H1 (cell line): ENCODE measurements at regions not wholly inside any gene's neighbourhood (a gene's known extent, or its start where the extent isn't known, plus 50 kb on each side); places are given as distances from the start of the nearest gene placed in this dataset.

Experiments
- CTCF ChIA-PET: fragments of 300-600 bp; sonication (Branson Sonifier 250); formaldehyde crosslinking; loops from one replicate; lab custom pipeline; 2021; ENCODE audit not compliant: partially characterized antibody; lab: Charles Lee
- POLR2A ChIA-PET: fragments of 300-600 bp; sonication (Branson Sonifier 250); formaldehyde crosslinking; loops from one replicate; lab custom pipeline; 2021; ENCODE audit warnings: inconsistent platforms; ENCODE audit not compliant: partially characterized antibody; lab: Charles Lee
- DNase-seq, 2 experiments: peaks; one replicate each; pipeline versions ENCODE4 v3.0.0 to v3.0.0-alpha.2; 2010 to 2022; ENCODE audit warnings: low spot score in 2 of 2, low read depth in 1 of 2, mixed read lengths in 1 of 2
- FAIRE-seq: peaks from 2 replicates; lab custom pipeline; 2011; peaks lifted over from hg19 to GRCh38; lab: Jason Lieb, UNC
- H2AFZ ChIP-seq: 2 replicates; pipeline ENCODE4 v1.8.1; 2012; ENCODE audit warnings: low read length, inconsistent platforms
- H2AK5ac ChIP-seq: 2 replicates; pipeline ENCODE4 v1.6.1; 2013; ENCODE audit warnings: low read depth, low read length
- H2BK120ac ChIP-seq: replicated peaks from 2 replicates; pipeline ENCODE3; 2013; ENCODE audit warnings: low read depth, low read length, inconsistent platforms
- H2BK12ac ChIP-seq: 2 replicates; pipeline ENCODE4 v1.6.1; 2013; ENCODE audit warnings: low read depth, low read length
- H2BK15ac ChIP-seq: 2 replicates; pipeline ENCODE4 v1.6.1; 2013; ENCODE audit warnings: low read length
- H2BK20ac ChIP-seq: 2 replicates; pipeline ENCODE4 v1.6.1; 2013; ENCODE audit warnings: low read length
- H2BK5ac ChIP-seq: 2 replicates; pipeline ENCODE4 v1.6.1; 2013; ENCODE audit warnings: low read depth, low read length
- H3K14ac ChIP-seq: 2 replicates; pipeline ENCODE4 v1.6.1; 2013; ENCODE audit warnings: inconsistent platforms; ENCODE audit not compliant: insufficient read length
- H3K18ac ChIP-seq: 2 replicates; pipeline ENCODE4 v1.6.1; 2013; ENCODE audit warnings: low read length; ENCODE audit errors: extremely low read depth
- H3K23ac ChIP-seq: 2 replicates; pipeline ENCODE4 v1.6.1; 2013; ENCODE audit warnings: inconsistent platforms; ENCODE audit not compliant: insufficient read length
- H3K23me2 ChIP-seq: 2 replicates; pipeline ENCODE4 v1.6.1; 2013; ENCODE audit warnings: low read depth, low read length
- H3K27ac ChIP-seq: 2 replicates; pipeline ENCODE4 v1.6.1; 2011; ENCODE audit warnings: low read depth, low read length, inconsistent platforms
- H3K27me3 ChIP-seq, 4 experiments: replicated peaks in 1 of 4; 1 replicate in 1 of 4; 2 replicates in 3 of 4; pipeline versions ENCODE4 v1.6.1 to v1.8.1; 2011 to 2013; ENCODE audit warnings: low read length in 3 of 4, mild to moderate bottlenecking in 3 of 4, inconsistent platforms in 2 of 4, mixed read lengths in 2 of 4, moderate library complexity in 1 of 4; ENCODE audit not compliant: control insufficient read depth in 3 of 4, insufficient read depth in 3 of 4; ENCODE audit errors: extremely low read depth in 1 of 4
- H3K36me3 ChIP-seq, 4 experiments: 2 replicates each; pipeline versions ENCODE4 v1.6.1 to v1.8.1; 2011 to 2013; ENCODE audit warnings: mild to moderate bottlenecking in 4 of 4, low read length in 3 of 4, moderate library complexity in 2 of 4, control low read depth in 1 of 4, inconsistent platforms in 1 of 4; ENCODE audit not compliant: insufficient read depth in 4 of 4, control insufficient read depth in 2 of 4
- H3K4ac ChIP-seq: replicated peaks from 2 replicates; pipeline ENCODE3; 2013; ENCODE audit warnings: low read length, low read depth, mixed read lengths, inconsistent platforms; ENCODE audit not compliant: insufficient read length
- H3K4me1 ChIP-seq, 4 experiments: replicated peaks in 1 of 4; 1 replicate in 1 of 4; 2 replicates in 3 of 4; pipeline versions ENCODE4 v1.6.1 to v1.8.1; 2011 to 2013; ENCODE audit warnings: low read length in 3 of 4, inconsistent platforms in 2 of 4, mixed read lengths in 1 of 4; ENCODE audit not compliant: insufficient read depth in 4 of 4, control insufficient read depth in 3 of 4
- H3K4me2 ChIP-seq, 2 experiments: 2 replicates each; pipeline versions ENCODE4 v1.6.1 to v1.8.1; 2011 to 2013; ENCODE audit warnings: low read depth in 2 of 2, low read length in 2 of 2, control low read depth in 1 of 2, inconsistent platforms in 1 of 2, mild to moderate bottlenecking in 1 of 2; ENCODE audit not compliant: insufficient read depth in 1 of 2
- H3K4me3 ChIP-seq, 4 experiments: fragments of 200-600, 300-600 bp in 1 of 4; sonication (generic), shearing (Covaris generic), sonication (Bioruptor Twin) in 1 of 4; 2 replicates each; pipeline versions ENCODE4 v1.5.1 to v1.8.1; 2011 to 2016; ENCODE audit warnings: low read length in 4 of 4, low read depth in 3 of 4, control low read depth in 2 of 4, inconsistent platforms in 2 of 4, mild to moderate bottlenecking in 2 of 4, mixed read lengths in 1 of 4, moderate library complexity in 1 of 4; ENCODE audit not compliant: insufficient read depth in 2 of 4; ENCODE audit errors: extremely low read depth in 1 of 4
- H3K56ac ChIP-seq: replicated peaks from 2 replicates; pipeline ENCODE3; 2013; ENCODE audit warnings: low read depth, mild to moderate bottlenecking, mixed read lengths, low read length, inconsistent platforms; ENCODE audit not compliant: insufficient read length
- H3K79me1 ChIP-seq: 2 replicates; pipeline ENCODE4 v1.6.1; 2013; ENCODE audit warnings: low read depth, low read length, control low read depth
- H3K79me2 ChIP-seq, 2 experiments: 2 replicates each; pipeline versions ENCODE4 v1.6.1 to v1.8.1; 2012 to 2013; ENCODE audit warnings: low read length in 2 of 2, mild to moderate bottlenecking in 2 of 2, inconsistent platforms in 1 of 2; ENCODE audit not compliant: insufficient read depth in 2 of 2, control insufficient read depth in 1 of 2
- H3K9ac ChIP-seq, 4 experiments: replicated peaks in 1 of 4; 1 replicate in 1 of 4; 2 replicates in 3 of 4; pipeline versions ENCODE4 v1.6.1 to v1.8.1; 2011 to 2013; ENCODE audit warnings: low read depth in 3 of 4, low read length in 3 of 4, control low read depth in 2 of 4, mild to moderate bottlenecking in 2 of 4, moderate library complexity in 2 of 4, inconsistent platforms in 1 of 4; ENCODE audit errors: extremely low read depth in 1 of 4
- H3K9me3 ChIP-seq, 2 experiments: 2 replicates each; pipeline versions ENCODE4 v1.6.1 to v1.8.1; 2012 to 2013; ENCODE audit warnings: mild to moderate bottlenecking in 2 of 2, moderate library complexity in 2 of 2, control low read depth in 1 of 2, inconsistent platforms in 1 of 2, low read depth in 1 of 2, low read length in 1 of 2, mixed read lengths in 1 of 2; ENCODE audit not compliant: insufficient read depth in 2 of 2
- H4K20me1 ChIP-seq, 2 experiments: replicated peaks in 1 of 2; 2 replicates each; pipeline versions ENCODE3 to v1.8.1; 2011 to 2013; ENCODE audit warnings: inconsistent platforms in 2 of 2, low read length in 2 of 2, mild to moderate bottlenecking in 1 of 2; ENCODE audit not compliant: insufficient read depth in 2 of 2, control insufficient read depth in 1 of 2
- H4K5ac ChIP-seq: 2 replicates; pipeline ENCODE4 v1.6.1; 2013; ENCODE audit warnings: low read length, low read depth, mixed read lengths, inconsistent platforms; ENCODE audit not compliant: insufficient read length
- H4K8ac ChIP-seq: 2 replicates; pipeline ENCODE4 v1.8.0; 2013; ENCODE audit warnings: mild to moderate bottlenecking, moderate library complexity, low read length, inconsistent platforms; ENCODE audit not compliant: insufficient read depth; ENCODE audit errors: extremely low read depth
- H4K91ac ChIP-seq: replicated peaks from 2 replicates; pipeline ENCODE3; 2013; ENCODE audit warnings: low read length, mixed read lengths, inconsistent platforms; ENCODE audit not compliant: insufficient read length
- BACH1 ChIP-seq: IDR thresholded peaks from 2 replicates; pipeline ENCODE4 v1.6.1; 2012; ENCODE audit warnings: low read length, improper control_type of control experiment
- BCL11A ChIP-seq, 2 experiments: IDR thresholded peaks; one replicate each; pipeline ENCODE4 v1.6.1; 2011; ENCODE audit warnings: low read depth in 2 of 2, low read length in 2 of 2, mild to moderate bottlenecking in 2 of 2
- CTBP2 ChIP-seq: IDR thresholded peaks from 2 replicates; pipeline ENCODE4 v1.7.0; 2011; ENCODE audit warnings: borderline replicate concordance, mild to moderate bottlenecking, moderate library complexity, mixed read lengths, low read length; ENCODE audit not compliant: insufficient read depth, insufficient read length
- MAFK ChIP-seq: IDR thresholded peaks from 2 replicates; pipeline ENCODE4 v1.6.1; 2012; ENCODE audit warnings: low read depth, mild to moderate bottlenecking, improper control_type of control experiment, low read length
- NRF1 ChIP-seq: IDR thresholded peaks from 2 replicates; pipeline ENCODE4 v1.6.1; 2011; ENCODE audit warnings: mild to moderate bottlenecking, low read depth, low read length, improper control_type of control experiment
- RBBP5 ChIP-seq: IDR thresholded peaks from 2 replicates; pipeline ENCODE4 v1.7.1; 2012; ENCODE audit warnings: low read depth, mild to moderate bottlenecking, inconsistent platforms, low read length, moderate library complexity, borderline replicate concordance
- RNF2 ChIP-seq: fragments of 200-900, 300-1000 bp; sonication (generic); IDR thresholded peaks from 2 replicates; pipeline ENCODE4 v1.7.1; 2016; ENCODE audit warnings: borderline replicate concordance, low read depth, mild to moderate bottlenecking, antibody characterized with exemption, low read length; ENCODE audit not compliant: poor library complexity, severe bottlenecking; ENCODE audit errors: missing control alignments
- RXRA ChIP-seq: IDR thresholded peaks from 2 replicates; pipeline ENCODE4 v1.6.1; 2011; ENCODE audit warnings: low read depth, mild to moderate bottlenecking, low read length, moderate library complexity; ENCODE audit not compliant: insufficient read depth
- SP4 ChIP-seq: IDR thresholded peaks from 2 replicates; pipeline ENCODE4 v1.6.1; 2012; ENCODE audit warnings: low read length, inconsistent platforms
- TAF7 ChIP-seq: optimal IDR thresholded peaks from 2 replicates; pipeline ENCODE3; 2011; ENCODE audit warnings: low read depth, mild to moderate bottlenecking, inconsistent platforms, low read length, moderate library complexity, borderline replicate concordance
- TEAD4 ChIP-seq: IDR thresholded peaks from 2 replicates; pipeline ENCODE4 v1.6.1; 2012; ENCODE audit warnings: low read depth, low read length, inconsistent platforms, mixed read lengths
- YY1 ChIP-seq: IDR thresholded peaks from 2 replicates; pipeline ENCODE4 v1.6.1; 2011; ENCODE audit warnings: low read depth, mild to moderate bottlenecking, low read length
- WGBS, 2 experiments: shearing (Covaris generic) in 1 of 2; methylation state at CpG; one replicate each; pipeline versions ENCODE4 v1.1.6 to v1.1.7; 2013 to 2015; ENCODE audit warnings: low lambda C conversion rate in 2 of 2, mixed read lengths in 2 of 2, inconsistent platforms in 1 of 2, low coverage in 1 of 2, missing lambda C conversion rate in 1 of 2; ENCODE audit not compliant: insufficient replicate concordance in 2 of 2, insufficient coverage in 1 of 2, insufficient read length in 1 of 2; ENCODE audit errors: extremely low coverage in 1 of 2, missing lambda C conversion rate in 1 of 2; 5-methylcytosine and 5-hydroxymethylcytosine counted together

DNA sequence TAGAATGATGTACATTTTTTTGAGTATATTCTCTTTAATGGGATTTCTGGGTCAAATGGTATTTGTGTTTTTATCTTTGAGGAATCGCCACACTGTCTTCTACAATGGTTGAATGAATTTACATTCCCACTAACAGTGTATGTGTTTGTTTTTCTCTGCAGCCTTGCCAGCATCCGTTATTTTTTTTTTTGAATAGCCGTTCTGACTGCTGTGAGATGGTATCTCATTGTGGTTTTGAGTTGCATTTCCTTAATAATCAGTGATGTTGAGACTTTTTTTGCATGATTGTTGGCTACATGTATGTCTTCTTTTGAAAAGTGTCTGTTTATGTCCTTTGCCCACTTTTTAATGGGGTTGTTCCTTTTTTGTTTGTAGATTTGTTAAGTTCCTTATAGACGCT, 172.7 kb upstream of the CDH8 start:
- Histone ChIP-seq H2AFZ (no peak overlapping the region), H3K14ac (no peak overlapping the region), H4K20me1 (no peaks in the 10 kb centered on the region), H2BK15ac (no peak overlapping the region), H4K5ac (no peak overlapping the region), H2BK120ac (no peak overlapping the region), H3K4me2 (no peak overlapping the region), H3K27me3 (no peaks in the 10 kb centered on the region), H3K79me2 (no peaks in the 10 kb centered on the region), H3K4me3 (no peak overlapping the region), H3K79me1 (no peaks in the 10 kb centered on the region), H2BK5ac (no peak overlapping the region), H3K23me2 (no peaks in the 10 kb centered on the region), H2BK20ac (no peak overlapping the region), H3K9me3 (no peaks in the 10 kb centered on the region), H3K9ac (no peak overlapping the region), H3K18ac (no peak overlapping the region), H2BK12ac (no peak overlapping the region), H4K8ac (no peak overlapping the region), H3K4ac (no peak overlapping the region), H3K36me3 (no peaks in the 10 kb centered on the region), H3K23ac (no peak overlapping the region), H3K4me1 (no peaks in the 10 kb centered on the region), H3K56ac (no peak overlapping the region), H4K91ac (no peak overlapping the region), H3K27ac (no peak overlapping the region), H2AK5ac (no peak overlapping the region)
- whole genome bisulfite sequencing, 2 experiments: 79% methylated on average over 4 of the region's 4 CpGs; no CpG with 5 or more reads in 1 of the 2 experiments
- POLR2A ChIA-PET: no interaction called here
- no peak for DNase-seq
- no peak for FAIRE-seq
- CTCF ChIA-PET: no interaction called here
- TF ChIP-seq MAFK: no peak
- TF ChIP-seq RNF2: no peak
- TF ChIP-seq RXRA: no peak
- TF ChIP-seq YY1: no peak
- no peak for TF ChIP-seq SP4
- no peak for TF ChIP-seq TAF7
- no peak for TF ChIP-seq CTBP2
- no peak for TF ChIP-seq BACH1
- no peak for TF ChIP-seq TEAD4
- no peak for TF ChIP-seq NRF1
- TF ChIP-seq RBBP5: no peak
- TF ChIP-seq BCL11A (IDR thresholded peaks at IDR 0.05; ENCODE audit: low read depth in 2 of 2, low read length in 2 of 2): no peak
